Renal cortex interstitium (tissue), 11 donors: ENCODE measurements at regions not wholly inside any gene's neighbourhood (a gene's known extent, or its start where the extent isn't known, plus 50 kb on each side); places are given as distances from the start of the nearest gene placed in this dataset.
A peak's percentile ranks its signal among the peaks of the same experiment; 100 is the strongest.

ENCODE experiments used
- DNase-seq, 11 donors: peaks; one replicate each; pipeline ENCODE4 v3.0.0-alpha.2; 2013; ENCODE audit warnings: low read depth in 9 of 11, low spot score in 4 of 11; ENCODE audit errors: extremely low read depth in 1 of 11

- DNase-seq, result no peak
These were observed 499.9 kb downstream of the SHQ1 start for GRCh38 chr3:72348357-72348756.

DNA sequence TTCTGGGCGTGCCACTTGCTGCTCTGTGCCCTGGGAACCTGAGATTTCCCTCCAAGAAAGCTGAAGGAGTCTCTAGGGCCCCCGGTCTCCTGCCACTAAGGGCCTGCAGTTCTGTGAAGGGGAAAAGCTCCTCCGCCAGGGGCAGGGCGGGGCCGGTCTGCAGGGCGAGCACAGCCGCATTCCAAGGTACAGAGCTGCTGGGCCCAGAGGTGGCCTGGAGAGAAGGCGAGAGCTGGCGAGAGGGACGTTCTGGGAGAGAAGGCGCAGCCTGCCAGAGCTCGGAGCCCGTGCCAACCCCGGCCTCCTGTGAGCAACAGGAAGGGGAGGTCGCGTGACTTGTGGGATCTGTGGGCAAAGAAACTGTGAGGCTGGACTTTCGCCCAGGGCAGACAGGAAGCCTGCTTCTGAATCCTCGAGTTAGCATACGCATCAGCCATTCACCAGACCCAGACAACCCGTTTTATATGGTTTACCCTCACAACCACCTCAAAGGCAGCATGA lies 500.4 kb downstream of the SHQ1 start:
- no peak for DNase-seq

DNA sequence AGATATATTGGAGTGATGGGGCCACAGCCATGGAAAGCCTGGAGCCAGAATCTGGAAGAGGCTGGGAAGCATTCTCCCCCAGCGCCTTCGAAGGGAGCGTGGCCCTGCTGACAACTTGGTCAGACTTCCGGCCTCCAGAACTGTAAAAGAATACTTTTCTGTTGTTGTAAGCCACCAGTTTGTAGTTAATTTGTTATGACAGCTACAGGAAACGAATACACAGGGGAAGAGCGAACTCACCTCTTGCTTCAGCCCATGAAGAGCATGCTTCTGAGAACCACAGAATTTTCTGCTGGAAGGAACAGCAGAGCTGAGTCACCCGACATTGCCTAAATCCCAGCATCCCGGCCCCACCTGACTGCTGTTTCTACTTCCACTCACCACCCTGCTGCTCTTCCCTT lies 501.7 kb downstream of the SHQ1 start:
- DNase-seq, result peak in 2 of 11 donors; percentile 41 to 50

DNA sequence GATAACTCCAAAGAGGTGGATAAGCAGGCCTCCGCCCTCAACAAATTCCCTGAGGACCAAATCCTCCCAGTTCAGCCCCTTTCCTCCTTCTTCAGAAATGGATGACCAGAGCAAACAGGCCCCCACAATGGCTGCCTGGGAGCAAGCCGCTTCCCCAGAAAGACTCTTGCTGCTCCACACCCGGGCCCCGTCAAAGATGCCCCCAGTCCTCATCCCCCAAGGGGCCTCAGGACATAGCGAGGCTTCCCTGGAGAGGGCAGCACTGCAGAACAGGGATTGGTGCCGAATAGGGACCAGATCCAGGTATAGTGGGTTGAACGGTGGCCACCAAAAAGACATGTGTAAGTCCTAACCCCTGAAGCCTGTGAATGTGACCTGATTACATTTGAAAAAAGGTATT lies 502.3 kb downstream of the SHQ1 start:
- DNase-seq, result no peak

GRCh38 chr3:72345237-72345878 lies 502.9 kb downstream of the SHQ1 start:
- DNase-seq, result no peak

- DNase-seq, result no peak
These were observed 503.6 kb downstream of the SHQ1 start for GRCh38 chr3:72344647-72345046.

DNA sequence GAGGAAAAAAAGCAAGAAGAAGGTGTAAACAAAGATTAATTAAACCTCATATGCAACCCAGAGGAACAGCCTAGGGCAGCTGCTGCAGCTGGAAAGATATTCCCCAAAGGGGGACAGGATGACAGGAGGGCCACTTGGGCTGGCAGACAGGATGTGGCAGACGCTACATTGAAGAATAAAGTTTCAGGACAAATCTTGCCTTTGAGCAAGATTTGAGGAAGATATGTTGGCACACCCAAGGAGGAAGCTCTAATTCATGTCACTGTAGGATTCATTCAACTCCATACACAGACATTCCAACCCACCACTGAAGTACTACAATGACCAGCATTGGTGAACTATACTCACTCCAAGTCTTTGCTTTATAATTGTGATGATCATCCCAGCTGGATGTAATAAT lies 504.0 kb downstream of the SHQ1 start:
- DNase-seq, result no peak

DNA sequence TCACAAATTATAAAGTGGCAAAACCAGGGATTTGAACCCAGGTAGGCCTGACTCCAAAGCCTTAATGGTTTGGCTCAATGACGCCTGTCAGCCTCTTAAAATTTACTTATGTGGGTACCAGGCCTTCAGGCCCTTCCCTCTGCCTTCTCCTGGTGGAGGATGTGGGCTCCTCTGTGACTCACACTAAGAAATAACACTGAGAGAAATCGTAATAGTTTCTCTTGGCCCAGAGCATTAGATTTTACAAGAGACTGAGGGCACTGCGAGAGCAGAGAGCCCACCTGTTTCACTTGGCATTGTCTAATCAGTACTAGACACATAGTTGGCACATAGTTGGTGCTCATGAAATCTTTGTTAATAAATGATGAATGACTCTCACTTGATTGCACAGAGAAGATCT lies 505.2 kb downstream of the SHQ1 start:
- no peak for DNase-seq

- DNase-seq, result no peak
These were observed 505.8 kb downstream of the SHQ1 start for GRCh38 chr3:72342450-72342849.

DNA sequence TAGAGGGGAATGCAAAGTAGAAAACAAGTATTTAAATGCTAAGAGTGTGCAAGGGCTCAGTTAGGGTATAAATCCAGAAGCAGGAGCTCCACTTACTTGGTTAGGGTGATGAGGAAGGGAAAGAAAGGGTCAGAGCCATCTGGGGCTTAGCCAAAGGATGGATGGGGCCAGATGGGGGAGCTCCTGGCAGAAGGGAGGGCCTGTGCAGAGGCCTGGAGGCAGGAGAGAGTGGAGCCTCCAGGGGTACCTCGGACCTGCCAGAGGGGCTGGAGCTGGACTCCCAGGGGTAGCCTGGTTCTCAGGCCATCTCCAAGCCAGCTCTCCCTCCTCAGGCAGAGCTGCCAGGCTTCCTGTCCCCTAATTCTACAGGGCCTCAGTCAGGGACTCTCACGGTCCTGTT lies 506.3 kb downstream of the SHQ1 start:
- DNase-seq, result no peak

DNA sequence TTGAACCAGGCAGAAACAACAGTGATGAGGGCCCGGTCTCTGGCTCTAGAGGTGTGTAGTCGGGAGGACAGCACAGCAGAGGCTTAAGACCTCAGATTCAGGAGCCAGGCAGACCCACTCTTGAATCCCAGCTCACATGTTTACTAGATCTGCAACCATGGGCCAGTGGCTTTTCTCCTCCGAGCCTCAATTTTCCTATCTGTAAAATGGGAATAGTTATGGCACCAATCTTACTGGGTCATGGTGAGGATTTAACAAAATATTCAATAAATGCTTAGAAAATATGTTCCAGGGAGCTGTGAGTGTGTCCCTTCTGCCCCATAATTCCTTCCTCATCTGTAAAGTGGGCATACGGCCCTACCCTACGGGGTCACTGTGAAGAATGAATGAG lies 506.9 kb downstream of the SHQ1 start:
- DNase-seq, result no peak

GRCh38 chr3:72340476-72341379 lies 507.5 kb downstream of the SHQ1 start:
- DNase-seq, result no peak

DNA sequence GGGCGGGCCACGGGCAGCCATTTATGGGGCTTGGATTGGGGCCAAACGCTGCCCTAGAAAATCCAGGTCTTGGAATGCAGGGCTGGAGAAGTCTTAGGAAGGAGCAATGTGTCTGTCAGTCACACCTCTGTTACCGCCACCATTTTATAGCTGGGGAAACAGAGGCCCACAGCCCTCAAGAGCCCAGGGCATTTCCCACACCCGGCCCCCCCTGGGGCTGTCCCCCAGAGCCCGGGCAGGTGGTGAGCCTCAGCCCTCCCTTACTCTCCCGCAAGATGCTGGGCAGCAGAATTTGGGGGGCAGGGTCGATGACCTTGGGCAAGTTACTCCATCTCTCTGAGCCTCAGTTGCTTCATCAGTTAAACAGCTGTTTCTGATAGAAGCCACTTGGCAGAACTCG lies 508.2 kb downstream of the SHQ1 start:
- no peak for DNase-seq

GRCh38 chr3:72339670-72340030 lies 508.6 kb downstream of the SHQ1 start:
- DNase-seq, result no peak

GRCh38 chr3:72338942-72339669 lies 509.1 kb downstream of the SHQ1 start:
- peak in 2 of 11 donors; percentile 38 to 42 for DNase-seq

DNA sequence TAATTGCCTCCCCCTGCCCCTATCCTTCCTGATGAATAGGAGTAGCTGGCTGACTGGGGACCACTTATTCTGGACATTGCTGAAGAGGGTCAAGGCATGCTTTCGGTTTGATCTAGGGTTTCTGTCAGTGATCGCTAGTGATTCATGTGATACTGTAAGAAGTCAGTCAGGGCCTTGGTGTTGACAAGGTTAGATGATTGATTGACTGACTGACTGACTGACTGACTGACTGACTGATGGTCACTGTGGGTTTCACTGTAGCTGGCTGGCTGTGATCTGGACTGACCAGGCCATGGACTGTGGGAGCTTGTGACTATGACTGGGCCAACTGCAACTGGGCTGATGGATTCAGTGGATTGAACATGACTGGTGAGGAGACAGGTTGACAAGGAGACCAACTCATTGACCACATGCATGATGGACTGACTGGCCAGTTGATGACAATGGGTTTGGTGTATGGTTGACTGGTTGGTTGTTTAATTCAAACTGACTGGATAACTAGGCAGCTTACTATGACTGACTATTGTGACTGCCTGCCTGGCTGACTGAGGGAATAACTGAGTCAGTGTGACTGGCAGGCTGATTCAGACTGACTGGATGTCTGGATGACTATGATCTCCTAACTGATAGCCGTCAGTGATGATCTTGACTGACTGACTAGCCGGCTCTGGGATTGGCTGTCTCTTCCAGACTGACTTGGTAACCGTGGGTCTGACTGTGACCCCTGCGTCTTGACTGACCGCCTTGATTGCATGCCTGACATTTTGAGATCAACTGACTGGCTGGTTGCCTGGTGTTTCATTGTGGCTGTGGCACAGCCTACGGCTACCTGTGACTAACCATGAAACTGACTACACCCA lies 509.9 kb downstream of the SHQ1 start:
- no peak for DNase-seq

DNA sequence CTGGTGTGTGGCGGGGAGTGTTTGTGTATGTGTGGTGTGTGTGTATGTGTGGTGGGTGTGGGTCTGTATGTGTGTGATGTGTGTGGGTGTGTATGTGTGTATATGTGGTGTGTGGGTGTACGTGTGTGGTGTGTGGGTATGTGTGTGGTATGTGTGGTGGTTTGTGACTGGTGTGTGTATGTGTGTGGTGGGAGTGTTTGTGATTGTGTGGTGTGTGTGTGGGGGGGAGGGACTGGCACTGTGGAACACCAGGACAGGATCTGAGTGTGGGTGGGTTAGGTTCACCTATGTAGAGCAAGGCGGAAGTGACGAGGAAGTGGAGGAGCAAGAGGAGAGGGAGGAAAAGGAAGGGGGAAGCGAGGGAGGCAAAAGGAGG lies 510.8 kb downstream of the SHQ1 start:
- DNase-seq, result no peak

GRCh38 chr3:72336821-72337479 lies 511.3 kb downstream of the SHQ1 start:
- DNase-seq, result peak in 6 of 11 donors; percentile 48 to 73 (median 62)
